NCI-H510A treated with DMSO at 0.1 percent for 48 hours (cell line): ENCODE measurements at regions not wholly inside any gene's neighbourhood (a gene's known extent, or its start where the extent isn't known, plus 50 kb on each side); places are given as distances from the start of the nearest gene placed in this dataset.
"Not testable (repeated sequence)": the region's sequence is repeated elsewhere in the genome, so short reads cannot be mapped to it uniquely, and the experiment has no call there.

Source experiments
- DNase-seq: peaks from one replicate; lab custom pipeline; 2025; lab: John Stamatoyannopoulos, UW

DNA sequence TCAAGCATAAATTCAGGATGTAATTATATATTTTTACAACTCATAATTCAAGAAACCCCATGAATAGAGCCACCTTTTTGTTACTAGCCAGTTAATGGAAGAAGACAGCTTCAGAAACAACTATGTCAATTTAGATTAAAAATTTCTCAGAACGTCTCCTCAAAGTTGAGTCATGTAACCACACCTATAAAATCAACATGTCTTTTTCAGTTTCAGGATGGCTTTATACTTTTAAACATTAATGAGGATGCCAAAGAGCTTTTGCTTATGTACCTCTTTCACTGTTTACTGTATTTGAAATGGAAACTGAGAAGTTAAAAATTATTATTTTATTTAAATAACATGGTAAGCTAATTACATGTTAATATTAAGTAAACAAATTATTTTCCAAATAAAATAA lies 280.1 kb downstream of the PTH2R start:
- DNase-seq, result no peak

DNA sequence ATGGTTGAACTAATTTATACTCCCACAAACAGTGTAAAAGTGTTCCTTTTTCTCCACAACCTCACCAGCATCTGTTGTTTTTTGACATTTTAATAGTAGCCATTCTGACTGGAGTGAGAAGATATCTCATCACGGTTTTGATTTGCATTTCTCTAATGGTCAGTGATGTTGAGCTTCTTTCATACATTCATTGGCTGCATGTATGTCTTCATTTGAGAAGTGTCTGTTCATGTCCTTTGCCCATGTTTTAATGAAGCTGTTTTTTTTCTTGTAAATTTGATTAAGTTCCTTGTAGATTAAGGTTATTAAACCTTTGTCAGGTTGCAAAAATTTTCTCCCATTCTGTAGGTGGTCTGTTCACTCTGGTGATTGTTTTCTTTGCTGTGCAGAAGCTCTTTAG lies 281.1 kb downstream of the PTH2R start:
- not testable (repeated sequence) for DNase-seq

DNA sequence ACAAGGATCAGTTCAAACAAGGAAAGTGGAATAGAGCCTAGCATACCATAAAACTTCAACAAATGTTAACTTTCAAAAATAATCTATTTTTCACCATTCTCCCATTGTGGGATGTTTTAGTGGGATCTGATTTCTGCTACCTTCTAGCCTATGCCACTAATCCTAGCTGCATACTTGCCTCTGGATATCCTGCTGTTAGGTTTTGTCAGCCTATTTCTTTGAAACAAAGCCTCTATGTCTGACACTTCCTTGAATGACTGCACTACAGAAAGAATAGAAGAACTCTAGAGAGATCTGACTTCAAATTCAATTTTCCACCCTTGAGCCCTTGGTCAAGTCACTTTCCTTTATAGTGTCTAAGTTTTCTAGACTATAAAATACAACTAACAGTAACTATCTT lies 291.5 kb downstream of the PTH2R start:
- no peak for DNase-seq

DNA sequence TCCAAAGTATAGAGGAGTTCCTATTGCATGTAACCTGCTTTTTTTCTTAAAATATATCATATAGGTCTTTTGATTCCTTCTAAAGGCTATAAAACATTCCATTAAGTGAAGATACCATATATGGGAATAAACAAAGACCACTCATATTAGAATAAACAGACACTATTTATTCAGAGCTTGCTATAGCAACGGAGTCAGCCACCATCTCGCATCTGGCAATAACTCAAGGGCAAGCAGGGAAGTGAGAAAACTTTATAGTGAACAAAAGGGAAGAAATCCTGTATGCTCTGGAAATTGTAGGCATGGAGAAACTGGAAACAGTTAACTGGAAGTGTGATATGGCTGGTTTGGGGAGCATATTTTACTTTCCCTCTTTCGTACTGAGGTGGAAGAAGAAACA lies 301.9 kb downstream of the PTH2R start:
- peak; percentile 39 for DNase-seq

DNA sequence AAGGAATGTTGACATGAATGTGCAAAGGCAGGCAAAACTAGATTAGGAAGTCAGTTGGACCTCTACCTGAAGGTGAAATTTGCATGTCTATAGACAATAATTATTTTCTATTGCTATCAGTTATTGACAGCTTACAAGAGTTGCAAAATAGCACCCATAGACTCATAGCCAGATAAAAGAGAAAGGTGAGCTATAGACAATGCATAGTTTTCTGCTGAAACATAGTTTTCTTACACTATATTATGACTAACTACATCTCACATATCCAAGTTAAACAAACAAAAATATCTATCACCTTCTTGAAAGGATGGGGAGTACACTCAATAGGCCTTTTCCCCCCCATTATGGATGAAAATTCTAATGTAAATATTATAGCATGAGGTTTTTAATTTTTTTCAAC lies 305.0 kb downstream of the PTH2R start:
- DNase-seq, result no peak

DNA sequence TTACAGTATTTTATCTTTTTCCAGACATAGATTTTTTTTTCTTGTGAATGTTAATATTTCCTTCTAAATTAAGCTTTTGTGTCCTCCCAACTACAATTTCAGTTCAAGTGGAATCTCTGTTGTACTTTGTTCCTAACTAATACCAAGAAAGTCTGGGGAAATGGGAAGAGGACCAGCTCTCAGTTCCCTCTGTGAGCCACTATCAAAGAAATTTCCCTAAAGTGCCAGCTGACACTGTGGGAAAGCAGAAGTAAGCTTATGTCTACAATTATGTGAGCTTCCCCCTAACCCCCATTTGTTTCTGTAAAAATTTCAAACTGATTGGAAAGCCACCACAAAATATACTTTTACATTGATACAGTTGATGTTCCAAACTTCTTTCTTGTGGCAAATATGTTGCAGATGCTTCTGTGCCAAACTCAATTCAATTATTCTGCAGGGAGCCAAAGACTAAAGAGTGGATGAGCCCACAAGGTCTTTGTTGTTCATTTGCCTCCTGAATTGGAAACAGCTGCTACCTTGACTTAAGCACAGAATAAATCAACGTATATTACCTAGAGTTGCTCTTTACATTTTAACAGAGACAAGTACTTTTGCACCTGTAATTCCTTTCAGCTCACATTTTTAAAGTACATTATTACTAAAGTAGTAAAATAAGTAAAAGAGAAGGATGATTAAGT lies 306.6 kb downstream of the PTH2R start:
- peak; percentile 48 for DNase-seq

DNA sequence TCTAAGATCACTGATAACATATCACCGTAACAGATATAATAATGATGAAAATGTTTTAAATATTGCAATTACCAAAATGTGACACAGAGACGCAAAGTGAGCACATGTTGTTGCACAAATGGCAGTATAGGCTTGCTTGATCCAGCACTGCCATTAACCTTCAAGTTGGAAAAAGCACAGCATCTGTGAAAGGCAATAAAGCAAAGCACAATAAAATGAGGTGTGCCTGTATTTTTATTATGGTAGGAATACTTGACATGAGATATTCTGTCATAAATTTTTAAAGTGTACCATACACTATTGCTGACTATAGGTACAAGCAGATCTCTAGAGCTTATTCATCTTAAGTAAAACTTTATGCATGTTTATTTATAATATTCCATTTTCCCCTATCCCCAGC lies 312.2 kb downstream of the PTH2R start:
- DNase-seq, result no peak

DNA sequence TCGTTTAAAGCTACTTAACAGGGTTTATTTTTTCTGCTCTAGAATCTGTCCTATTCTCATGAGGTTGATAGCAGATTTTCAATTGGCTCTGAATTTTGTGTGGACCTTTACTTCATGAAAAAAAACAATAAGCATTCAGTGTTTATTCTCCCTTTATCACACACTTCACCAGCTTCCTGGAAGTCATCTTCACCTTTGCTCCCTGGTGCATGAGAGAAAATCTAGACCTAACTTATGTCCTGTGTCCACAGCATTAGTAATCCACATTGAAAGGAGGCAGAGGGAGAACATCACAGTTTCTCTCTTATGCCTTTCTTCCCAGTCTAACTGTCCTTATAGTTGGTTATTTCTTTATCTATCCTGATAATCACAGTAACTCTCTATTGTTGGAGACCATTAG lies 316.1 kb downstream of the PTH2R start:
- DNase-seq, result no peak

DNA sequence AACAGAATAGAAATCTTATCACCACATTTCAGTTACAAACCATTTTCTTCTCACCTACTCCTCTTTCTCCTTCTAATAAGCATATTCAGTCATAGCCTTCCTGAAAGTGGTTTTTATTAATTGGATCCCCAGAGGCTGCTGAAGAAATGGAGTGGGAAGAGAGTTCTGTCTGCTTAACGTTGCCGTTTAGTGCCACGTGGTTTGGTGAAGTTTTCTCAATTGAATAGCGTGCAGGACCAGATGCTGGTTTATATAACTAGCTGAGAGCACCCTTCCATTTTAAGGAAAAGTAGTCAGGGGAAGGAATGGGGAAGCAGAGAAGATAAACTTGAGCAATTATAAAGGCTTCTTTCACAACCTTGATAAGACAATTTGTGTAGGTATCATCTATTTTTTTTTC lies 318.7 kb downstream of the PTH2R start:
- no peak for DNase-seq

DNA sequence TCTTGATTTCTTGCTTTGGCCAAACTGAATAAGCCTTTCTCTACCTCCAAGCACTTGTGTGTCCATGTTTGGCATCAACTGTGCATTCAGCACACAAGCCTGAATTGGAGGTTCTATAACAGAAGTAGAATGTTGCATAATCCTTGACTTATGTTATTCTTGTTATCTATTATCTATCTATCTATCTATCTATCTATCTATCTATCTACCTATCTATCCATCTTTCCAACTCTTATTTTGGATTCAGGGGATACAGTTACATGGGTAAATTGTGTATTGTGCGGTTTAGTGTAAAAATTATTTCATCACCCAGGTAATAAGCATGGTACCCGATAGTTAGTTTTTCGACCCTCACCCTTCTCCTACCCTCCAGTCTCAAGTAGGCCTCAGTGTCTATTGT lies 319.6 kb downstream of the PTH2R start:
- no peak for DNase-seq

DNA sequence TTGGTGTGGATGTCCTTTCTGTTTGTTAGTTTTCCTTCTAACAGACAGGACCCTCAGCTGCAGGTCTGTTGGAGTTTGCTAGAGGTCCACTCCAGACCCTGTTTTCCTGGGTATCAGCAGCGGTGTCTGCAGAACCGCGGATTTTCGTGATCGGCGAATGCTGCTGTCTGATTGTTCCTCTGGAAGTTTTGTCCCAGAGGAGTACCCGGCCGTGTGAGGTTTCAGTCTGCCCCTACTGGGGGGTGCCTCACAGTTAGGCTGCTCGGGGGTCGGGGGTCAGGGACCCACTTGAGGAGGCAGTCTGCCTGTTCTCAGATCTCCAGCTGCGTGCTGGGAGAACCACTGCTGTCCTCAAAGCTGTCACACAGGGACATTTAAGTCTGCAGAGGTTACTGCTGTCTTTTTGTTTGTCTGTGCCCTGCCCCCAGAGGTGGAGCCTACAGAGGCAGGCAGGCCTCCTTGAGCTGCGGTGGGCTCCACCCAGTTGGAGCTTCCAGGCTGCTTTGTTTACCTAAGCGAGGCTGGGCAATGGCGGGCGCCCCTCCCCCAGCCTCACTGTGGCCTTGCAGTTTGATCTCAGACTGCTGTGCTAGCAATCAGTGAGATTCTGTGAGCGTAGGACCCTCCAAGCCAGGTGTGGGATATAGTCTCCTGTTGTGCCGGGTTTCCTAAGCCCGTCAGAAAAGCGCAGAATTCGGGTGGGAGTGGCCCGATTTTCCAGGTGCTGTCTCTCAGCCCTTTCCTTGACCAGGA lies 345.2 kb downstream of the PTH2R start:
- DNase-seq, result not testable (repeated sequence)

DNA sequence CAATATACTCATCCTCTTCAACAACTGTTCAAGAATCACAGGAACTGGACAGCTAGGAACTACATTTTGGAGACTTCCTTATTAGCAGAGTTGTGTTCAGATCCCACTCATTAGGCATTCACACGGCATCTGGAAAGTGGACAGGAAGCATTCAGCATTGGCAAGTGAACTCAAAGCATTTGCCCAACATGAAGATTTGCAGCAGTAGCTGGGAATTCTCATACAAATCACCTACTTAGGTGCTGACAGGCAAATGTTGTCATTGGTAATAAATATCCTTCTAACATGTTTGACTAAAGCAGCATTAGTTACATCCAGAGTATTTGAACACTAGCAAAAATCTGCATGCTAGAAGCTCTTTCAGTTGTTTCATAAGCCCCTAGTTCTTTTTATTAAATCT lies 350.8 kb downstream of the PTH2R start:
- no peak for DNase-seq

DNA sequence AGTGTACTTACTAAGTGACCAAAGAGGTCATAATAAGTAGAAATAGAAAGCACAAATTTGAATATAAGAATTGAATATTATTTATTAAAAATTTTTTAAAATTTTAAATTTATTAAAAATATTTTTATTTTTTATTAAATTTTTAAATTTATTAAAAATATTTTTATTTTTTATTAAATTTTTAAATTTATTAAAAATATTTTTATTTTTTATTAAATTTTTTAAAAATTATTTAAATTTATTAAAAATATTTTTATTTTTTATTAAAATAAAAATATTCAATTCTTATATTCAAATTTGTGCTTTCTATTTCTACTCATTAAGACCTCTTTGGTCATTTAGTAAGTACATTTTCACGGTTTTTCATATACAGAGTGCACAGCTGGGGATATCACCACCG lies 366.5 kb downstream of the PTH2R start:
- DNase-seq, result not testable (repeated sequence)

DNA sequence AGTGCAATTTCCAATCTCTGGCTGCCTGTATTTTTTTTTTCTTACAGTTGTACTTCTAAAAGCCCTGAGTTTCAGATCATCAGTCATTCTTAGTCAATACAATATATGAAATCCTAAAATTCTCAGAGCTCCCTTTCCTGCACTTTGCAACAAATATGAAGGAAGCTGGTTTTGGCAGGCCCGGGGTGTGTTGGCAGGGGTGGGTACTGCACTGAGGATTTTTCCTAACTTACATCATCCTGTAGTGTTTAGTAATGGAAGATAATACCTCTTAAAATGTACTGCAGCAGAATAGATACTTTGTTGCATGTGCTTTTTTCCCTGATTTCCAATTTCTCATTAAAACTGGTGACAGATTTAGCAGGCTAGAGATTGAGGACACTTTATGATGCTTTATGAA lies 374.6 kb downstream of the PTH2R start:
- no peak for DNase-seq

DNA sequence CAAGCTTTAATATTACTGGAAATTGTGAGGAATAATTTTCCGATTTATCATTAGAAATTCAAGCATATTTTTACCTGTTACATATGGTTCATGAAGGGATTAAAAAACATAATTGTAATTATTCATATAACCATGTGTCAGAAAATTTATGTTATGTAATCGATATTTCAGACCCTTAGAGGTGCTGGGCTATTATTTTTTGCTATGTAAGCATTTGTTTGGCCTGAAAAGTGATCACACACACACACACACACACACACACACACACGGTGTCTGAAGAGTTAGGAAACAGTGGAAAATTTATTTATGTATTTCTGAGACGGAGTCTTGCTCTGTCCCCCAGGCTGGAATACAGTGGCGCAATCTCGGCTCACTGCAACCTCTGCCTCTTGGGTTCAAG lies 375.5 kb downstream of the PTH2R start:
- no peak for DNase-seq

DNA sequence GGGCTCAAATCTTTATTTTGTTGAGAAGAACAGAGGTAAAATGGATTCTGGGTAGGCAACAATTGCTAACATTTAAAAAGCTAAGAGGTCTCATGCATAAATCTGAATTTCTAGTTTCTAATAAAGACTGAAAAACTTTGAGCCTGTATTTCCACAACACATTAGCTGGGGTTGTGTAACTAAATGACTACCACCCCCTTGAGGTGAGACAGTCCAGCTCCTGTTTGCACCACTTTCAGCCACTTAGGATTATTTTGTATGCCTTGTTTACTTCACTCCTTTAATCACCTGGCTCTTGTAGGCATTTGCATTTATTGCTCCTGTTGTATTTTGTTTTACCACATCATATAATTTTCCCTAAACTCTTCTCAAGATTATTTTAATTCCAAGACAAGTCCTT lies 376.6 kb downstream of the PTH2R start:
- DNase-seq, result peak; percentile 23

DNA sequence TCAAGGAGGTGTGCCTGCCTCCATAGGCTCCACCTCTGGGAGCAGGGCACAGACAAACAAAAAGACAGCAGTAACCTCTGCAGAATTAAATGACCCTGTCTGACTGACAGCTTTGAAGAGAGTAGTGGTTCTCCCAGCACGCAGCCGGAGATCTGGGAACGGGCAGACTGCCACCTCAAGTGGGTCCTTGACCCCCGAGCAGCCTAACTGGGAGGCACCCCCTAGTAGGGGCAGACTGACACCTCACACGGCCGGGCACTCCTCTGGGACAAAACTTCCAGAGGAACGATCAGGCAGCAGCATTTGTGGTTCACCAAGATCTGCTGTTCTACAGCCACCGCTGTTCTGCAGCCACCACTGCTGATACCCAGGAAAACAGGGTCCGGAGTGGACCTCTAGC lies 378.2 kb downstream of the PTH2R start:
- DNase-seq, result not testable (repeated sequence)

DNA sequence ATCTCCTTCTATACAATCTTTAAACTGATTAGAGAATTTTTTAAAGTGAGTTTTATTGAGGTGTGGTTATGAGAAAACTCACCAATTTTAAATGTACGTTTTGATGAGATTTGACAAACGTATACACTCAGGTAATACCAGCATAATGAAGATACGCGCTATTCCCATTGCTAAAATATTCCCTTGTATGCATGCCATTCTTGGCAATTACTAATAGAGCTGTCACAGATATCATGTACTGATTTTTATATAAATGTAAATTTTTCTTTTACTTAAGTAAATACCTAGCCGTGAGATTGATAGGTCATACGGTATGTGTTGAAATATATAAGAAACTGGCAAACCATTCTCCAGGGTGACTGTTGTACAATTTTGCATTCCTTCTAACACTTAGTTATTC lies 384.7 kb downstream of the PTH2R start:
- DNase-seq, result no peak

DNA sequence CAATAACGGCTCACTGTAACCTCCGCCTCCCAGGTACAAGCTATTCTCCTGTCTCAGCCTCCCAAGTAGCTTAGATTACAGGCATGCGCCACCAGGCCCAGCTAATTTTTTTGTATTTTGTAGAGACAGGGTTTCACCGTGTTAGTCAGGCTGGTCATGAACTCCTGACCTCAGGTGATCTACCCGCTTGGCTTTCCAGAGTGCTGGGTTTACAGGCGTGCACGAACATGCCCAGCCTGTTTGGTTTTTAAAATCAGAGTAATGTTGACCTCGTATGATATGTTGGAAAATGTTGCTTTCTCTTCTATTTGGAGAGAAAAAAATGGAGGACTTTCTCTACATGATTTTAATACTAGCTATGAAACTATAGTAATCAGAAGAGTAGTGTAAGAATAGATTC lies 386.2 kb downstream of the PTH2R start:
- DNase-seq, result no peak

DNA sequence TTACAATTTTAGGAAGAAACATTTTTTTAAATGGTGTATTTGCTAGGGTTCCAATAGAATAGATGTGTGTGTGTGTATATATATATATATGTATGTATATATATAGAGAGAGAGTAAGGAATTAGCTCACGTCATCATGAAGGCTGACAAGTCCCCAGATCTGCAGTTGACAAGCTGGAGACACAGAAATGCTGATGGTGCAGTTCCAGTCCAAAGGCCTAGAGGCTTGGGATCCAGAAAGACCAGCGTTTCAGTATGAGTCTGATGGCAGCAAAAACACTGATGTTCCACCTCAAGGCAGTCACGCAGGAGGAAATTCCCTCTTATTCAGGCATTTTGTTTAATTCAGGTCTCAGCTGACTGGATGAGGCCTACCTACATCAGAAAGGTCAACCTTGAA lies 386.8 kb downstream of the PTH2R start:
- DNase-seq, result no peak

DNA sequence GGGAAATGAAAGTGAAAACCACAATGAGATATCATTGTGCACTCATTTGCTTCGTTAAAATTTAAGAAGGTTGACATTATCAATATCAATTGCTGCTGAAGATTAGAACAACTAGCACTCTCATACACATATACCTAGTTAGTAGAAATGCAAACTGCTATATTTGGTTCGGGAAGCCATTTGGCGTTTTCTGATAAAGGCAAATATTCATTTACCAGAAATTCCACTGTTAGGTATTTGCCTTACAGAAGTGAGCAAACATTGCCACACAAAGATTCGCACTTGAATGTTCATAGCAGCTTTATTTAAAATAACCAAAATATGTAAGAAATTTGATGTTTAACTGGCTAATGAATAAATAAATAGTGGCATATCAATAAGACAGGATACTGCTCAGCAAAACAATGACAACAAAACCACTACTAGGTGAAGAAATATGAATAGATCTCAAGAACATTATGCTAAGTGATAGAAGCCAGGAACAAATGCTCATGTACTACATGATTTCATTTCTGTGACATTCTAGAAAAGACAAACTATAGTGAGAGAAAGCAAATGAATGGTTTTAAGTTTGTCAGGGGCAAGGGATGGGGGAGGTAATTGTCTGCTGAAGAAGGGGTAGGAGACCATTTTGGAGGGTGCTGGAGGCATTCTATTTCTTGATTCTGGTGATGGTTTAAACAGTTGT lies 387.8 kb downstream of the PTH2R start:
- no peak for DNase-seq

DNA sequence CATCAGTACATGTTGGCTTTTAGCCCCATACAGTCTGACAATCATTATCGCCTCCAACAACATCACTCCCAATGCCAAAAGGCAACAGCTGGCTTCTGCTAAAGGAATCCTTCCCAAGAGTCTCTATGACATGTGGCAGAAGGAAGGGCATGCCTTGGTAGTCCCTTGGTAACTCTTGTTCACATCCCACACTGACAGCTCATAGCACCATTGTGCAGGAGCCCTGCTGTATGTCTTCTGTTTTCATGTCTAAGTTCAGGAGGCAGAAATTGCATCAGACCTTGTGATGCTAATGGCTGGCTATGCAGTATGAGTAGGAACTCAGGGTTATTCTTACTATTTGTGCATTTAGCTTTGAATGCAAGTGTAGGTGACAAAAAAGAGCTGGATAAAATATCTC lies 392.1 kb downstream of the PTH2R start:
- DNase-seq, result no peak

DNA sequence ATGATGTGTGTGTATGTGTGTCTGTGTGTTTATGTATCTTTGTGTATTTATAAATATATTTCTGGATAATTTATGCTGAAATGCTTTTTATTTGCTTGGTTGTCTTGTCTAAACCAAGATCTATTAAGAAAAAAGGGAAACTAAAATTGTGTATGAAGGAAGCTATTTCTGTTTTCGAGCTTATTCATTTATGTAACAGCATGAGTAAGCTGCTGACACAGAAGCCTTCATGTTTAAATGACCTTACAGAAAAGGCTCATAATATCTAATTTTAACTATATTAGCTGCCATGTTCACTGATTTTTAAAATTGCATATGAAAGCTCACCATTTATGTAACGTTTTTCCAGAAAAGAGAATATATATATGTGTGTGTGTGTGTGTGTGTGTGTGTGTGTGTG lies 392.8 kb downstream of the PTH2R start:
- DNase-seq, result no peak
